MM.1S (cell line): ENCODE measurements at regions not wholly inside any gene's neighbourhood (a gene's known extent, or its start where the extent isn't known, plus 50 kb on each side); places are given as distances from the start of the nearest gene placed in this dataset.

Experiments
- DNase-seq: peaks from one replicate; pipeline ENCODE4 v3.0.0-alpha.2; 2015
- H2AFZ ChIP-seq: fragments of 300-600 bp; sonication (generic); 2 replicates; pipeline ENCODE4 v1.6.0; 2016; ENCODE audit warnings: antibody characterized with exemption, low read length
- H3F3A ChIP-seq: fragments of 300-600 bp; sonication (generic); 2 replicates; pipeline ENCODE4 v1.6.1; 2016; ENCODE audit warnings: mild to moderate bottlenecking, antibody characterized with exemption, low read length, moderate library complexity, mixed read lengths; ENCODE audit not compliant: insufficient read depth
- H3K27ac ChIP-seq: fragments of 300-600 bp; sonication (generic); 2 replicates; pipeline ENCODE4 v1.5.1; 2016; ENCODE audit warnings: mild to moderate bottlenecking, low read length
- H3K27me3 ChIP-seq: fragments of 300-600 bp; sonication (generic); replicated peaks from 2 replicates; pipeline ENCODE4 v1.6.0; 2016; ENCODE audit warnings: low read length; ENCODE audit not compliant: insufficient read depth
- H3K36me3 ChIP-seq: fragments of 300-600 bp; sonication (generic); replicated peaks from 2 replicates; pipeline ENCODE4 v1.6.1; 2016; ENCODE audit warnings: mild to moderate bottlenecking, low read length, mixed read lengths; ENCODE audit not compliant: insufficient read depth
- H3K4me1 ChIP-seq: fragments of 300-600 bp; sonication (generic); 2 replicates; pipeline ENCODE4 v1.6.1; 2016; ENCODE audit warnings: low read length, mixed read lengths
- H3K4me2 ChIP-seq: fragments of 300-600 bp; sonication (generic); 2 replicates; pipeline ENCODE4 v1.6.0; 2016; ENCODE audit warnings: low read depth, low read length
- H3K4me3 ChIP-seq: fragments of 300-600 bp; sonication (generic); 2 replicates; pipeline ENCODE4 v1.5.1; 2016; ENCODE audit warnings: low read length, mixed read lengths
- H3K79me2 ChIP-seq: fragments of 300-600 bp; sonication (generic); 2 replicates; pipeline ENCODE4 v1.6.1; 2016; ENCODE audit warnings: mixed run types, low read length, mixed read lengths
- H3K9ac ChIP-seq: fragments of 300-600 bp; sonication (generic); 2 replicates; pipeline ENCODE4 v1.6.1; 2016; ENCODE audit warnings: low read length, mixed read lengths
- H3K9me2 ChIP-seq: fragments of 300-600 bp; sonication (generic); replicated peaks from 2 replicates; pipeline ENCODE4 v1.6.1; 2016; ENCODE audit warnings: mild to moderate bottlenecking, low read length, mixed read lengths; ENCODE audit not compliant: insufficient read depth
- H3K9me3 ChIP-seq: fragments of 300-600 bp; sonication (generic); replicated peaks from 2 replicates; pipeline ENCODE4 v1.6.1; 2016; ENCODE audit warnings: mild to moderate bottlenecking, low read length, mixed read lengths; ENCODE audit not compliant: insufficient read depth
- H4K20me1 ChIP-seq: fragments of 300-600 bp; sonication (generic); 2 replicates; pipeline ENCODE4 v1.6.1; 2016; ENCODE audit warnings: mild to moderate bottlenecking, low read length, moderate library complexity, mixed read lengths; ENCODE audit not compliant: insufficient read depth
- EZH2 ChIP-seq: fragments of 300-600 bp; sonication (generic); optimal IDR thresholded peaks from 2 replicates; pipeline ENCODE3; 2017; ENCODE audit warnings: low read depth, mild to moderate bottlenecking, antibody characterized with exemption, low read length, mixed read lengths
- EZH2phosphoT487 ChIP-seq: fragments of 300-600 bp; sonication (generic); IDR thresholded peaks from 2 replicates; pipeline ENCODE4 v1.6.1; 2018; ENCODE audit warnings: antibody characterized with exemption, low read length
- TF ChIP-seq, protein P1 (sequence below): fragments of 300-600 bp; sonication (generic); IDR thresholded peaks from 2 replicates; pipeline ENCODE4 v1.5.1; 2016; ENCODE audit warnings: antibody characterized with exemption, low read length, mixed read lengths

DNA sequence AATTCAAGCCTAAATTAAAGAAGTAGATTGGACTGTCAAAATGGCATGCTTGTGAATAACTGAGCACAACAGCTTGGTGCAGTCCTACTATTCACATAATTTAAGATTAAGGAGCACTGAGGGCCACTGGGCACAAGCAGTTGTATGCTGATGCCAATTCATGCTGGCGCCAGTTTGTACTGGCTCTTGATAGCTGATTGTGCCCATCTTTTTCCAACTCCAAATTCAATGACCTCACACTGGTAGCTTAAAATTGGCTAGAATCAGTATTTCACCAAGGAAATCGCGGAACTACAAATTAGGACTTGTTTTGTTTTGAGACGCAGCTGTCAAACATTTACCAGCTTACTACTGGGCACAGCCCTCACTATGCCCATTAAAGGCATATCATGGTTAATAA lies 969.2 kb downstream of the JRKL start:
- Histone ChIP-seq H3K36me3 (no peaks in the 10 kb centered on the region), H3K4me1 (peaks cover 8% of the 10 kb centered on the region), H3K9ac (no peak overlapping the region), H2AFZ (no peak overlapping the region), H4K20me1 (no peaks in the 10 kb centered on the region), H3K9me2 (no peaks in the 10 kb centered on the region), H3K9me3 (no peaks in the 10 kb centered on the region), H3K79me2 (no peaks in the 10 kb centered on the region), H3F3A (no peaks in the 10 kb centered on the region), H3K4me3 (no peak overlapping the region), H3K27ac (no peak overlapping the region), H3K27me3 (no peaks in the 10 kb centered on the region), H3K4me2 (no peak overlapping the region)
- no peak for DNase-seq
- no peak for TF ChIP-seq EZH2
- TF ChIP-seq, protein P1, sequence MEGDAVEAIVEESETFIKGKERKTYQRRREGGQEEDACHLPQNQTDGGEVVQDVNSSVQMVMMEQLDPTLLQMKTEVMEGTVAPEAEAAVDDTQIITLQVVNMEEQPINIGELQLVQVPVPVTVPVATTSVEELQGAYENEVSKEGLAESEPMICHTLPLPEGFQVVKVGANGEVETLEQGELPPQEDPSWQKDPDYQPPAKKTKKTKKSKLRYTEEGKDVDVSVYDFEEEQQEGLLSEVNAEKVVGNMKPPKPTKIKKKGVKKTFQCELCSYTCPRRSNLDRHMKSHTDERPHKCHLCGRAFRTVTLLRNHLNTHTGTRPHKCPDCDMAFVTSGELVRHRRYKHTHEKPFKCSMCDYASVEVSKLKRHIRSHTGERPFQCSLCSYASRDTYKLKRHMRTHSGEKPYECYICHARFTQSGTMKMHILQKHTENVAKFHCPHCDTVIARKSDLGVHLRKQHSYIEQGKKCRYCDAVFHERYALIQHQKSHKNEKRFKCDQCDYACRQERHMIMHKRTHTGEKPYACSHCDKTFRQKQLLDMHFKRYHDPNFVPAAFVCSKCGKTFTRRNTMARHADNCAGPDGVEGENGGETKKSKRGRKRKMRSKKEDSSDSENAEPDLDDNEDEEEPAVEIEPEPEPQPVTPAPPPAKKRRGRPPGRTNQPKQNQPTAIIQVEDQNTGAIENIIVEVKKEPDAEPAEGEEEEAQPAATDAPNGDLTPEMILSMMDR, result no peak
- no peak for TF ChIP-seq EZH2phosphoT487

DNA sequence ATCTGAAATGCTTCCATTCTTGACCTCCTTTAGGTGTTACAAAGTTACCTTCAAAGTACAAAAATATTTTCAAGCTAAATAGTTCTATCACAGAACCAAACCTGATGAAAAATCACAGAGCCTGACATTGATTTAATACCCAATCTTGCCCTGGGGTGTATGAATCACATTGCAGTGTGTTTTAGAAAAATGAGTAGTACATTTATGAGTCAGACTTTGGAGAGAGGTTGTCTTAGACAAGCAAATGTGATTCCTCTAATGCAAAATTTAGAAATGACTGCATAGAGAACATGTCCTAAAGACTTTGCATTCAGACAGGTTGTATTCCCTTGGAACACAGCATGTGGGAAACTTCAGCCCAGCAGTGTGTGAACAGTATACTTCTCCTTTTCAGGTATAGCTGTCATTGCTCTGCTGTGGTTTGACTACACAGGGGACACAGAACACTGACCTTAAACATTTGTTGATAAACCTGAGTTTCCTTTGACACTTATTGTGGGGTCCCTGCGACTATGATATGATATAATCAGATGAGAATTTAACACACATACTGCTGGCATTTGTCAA lies 972.1 kb downstream of the JRKL start:
- H3K27me3 ChIP-seq, result no peaks in the 10 kb centered on the region
- H3K4me1 ChIP-seq, result peaks cover 9% of the 10 kb centered on the region
- no peak overlapping the region for H3K9ac ChIP-seq
- no peaks in the 10 kb centered on the region for H3K36me3 ChIP-seq
- no peaks in the 10 kb centered on the region for H4K20me1 ChIP-seq
- H3F3A ChIP-seq, result no peaks in the 10 kb centered on the region
- DNase-seq, result no peak
- no peak overlapping the region for H3K4me2 ChIP-seq
- TF ChIP-seq EZH2, result no peak
- no peak for TF ChIP-seq EZH2phosphoT487
- TF ChIP-seq, protein P1, result no peak
- H3K9me3 ChIP-seq, result no peaks in the 10 kb centered on the region
- H3K79me2 ChIP-seq, result no peaks in the 10 kb centered on the region
- H3K27ac ChIP-seq, result no peak overlapping the region
- H2AFZ ChIP-seq, result no peak overlapping the region
- no peak overlapping the region for H3K4me3 ChIP-seq
- no peaks in the 10 kb centered on the region for H3K9me2 ChIP-seq

DNA sequence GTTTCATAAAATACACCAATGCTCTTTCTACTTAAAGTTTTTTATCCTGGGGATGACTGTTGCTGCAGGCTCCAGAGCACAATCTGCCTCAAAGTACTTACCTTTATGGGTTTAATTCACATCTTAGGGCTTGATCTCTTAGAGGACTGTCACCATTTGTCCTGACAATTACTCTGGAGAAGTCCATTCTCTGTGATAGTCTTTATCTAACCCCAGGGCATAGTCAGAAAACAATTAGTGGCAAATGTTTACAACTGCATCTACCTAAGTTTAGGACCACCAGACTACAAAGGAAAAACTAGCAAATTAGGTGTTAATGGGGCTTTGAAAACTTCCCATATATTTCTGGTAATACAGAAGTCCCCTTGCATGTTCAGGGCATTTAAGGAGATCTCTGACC lies 973.5 kb downstream of the JRKL start:
- H3K36me3 ChIP-seq, result no peaks in the 10 kb centered on the region
- H3K27me3 ChIP-seq, result no peaks in the 10 kb centered on the region
- H3K9me3 ChIP-seq, result no peaks in the 10 kb centered on the region
- H3K9ac ChIP-seq, result no peak overlapping the region
- TF ChIP-seq EZH2phosphoT487 (no peak), EZH2 (no peak)
- TF ChIP-seq, protein P1, result no peak
- no peak overlapping the region for H2AFZ ChIP-seq
- H3K27ac ChIP-seq, result no peak overlapping the region
- no peaks in the 10 kb centered on the region for H3F3A ChIP-seq
- no peak overlapping the region for H3K4me3 ChIP-seq
- H4K20me1 ChIP-seq, result no peaks in the 10 kb centered on the region
- H3K9me2 ChIP-seq, result no peaks in the 10 kb centered on the region
- H3K4me1 ChIP-seq, result peaks cover 9% of the 10 kb centered on the region
- H3K4me2 ChIP-seq, result no peak overlapping the region
- DNase-seq, result no peak
- H3K79me2 ChIP-seq, result no peaks in the 10 kb centered on the region
